GM12801 (cell line): ENCODE measurements at regions not wholly inside any gene's neighbourhood (a gene's known extent, or its start where the extent isn't known, plus 50 kb on each side); places are given as distances from the start of the nearest gene placed in this dataset.

ENCODE experiments used
- CTCF ChIP-seq: IDR thresholded peaks from one replicate; pipeline ENCODE4 v1.5.1; 2011; ENCODE audit warnings: control low read depth; ENCODE audit not compliant: insufficient read length; ENCODE audit errors: extremely low read depth

GRCh38 chr10:6987536-6987945 lies 407.5 kb upstream of the PRKCQ start:
- TF ChIP-seq CTCF, result no peak

DNA sequence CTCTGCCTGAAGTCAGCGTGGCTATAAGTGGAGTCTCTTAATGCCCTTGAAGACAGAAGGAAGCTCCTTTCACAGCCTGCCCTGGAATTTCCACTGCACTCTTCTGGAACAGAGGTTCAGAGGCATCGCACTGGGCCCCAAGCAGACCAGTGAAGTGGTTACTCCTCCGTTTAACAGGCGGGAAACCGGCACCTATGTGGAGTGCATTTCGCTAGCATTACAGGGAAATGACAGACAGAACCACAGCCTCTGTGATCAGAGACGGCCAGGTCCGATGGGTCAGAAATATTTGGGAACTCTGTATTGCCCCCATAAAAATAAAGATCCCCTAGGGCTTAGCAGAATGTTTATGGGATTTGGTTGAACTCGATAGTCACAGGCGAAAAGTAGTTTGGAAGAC lies 406.9 kb upstream of the PRKCQ start:
- TF ChIP-seq CTCF, result no peak

DNA sequence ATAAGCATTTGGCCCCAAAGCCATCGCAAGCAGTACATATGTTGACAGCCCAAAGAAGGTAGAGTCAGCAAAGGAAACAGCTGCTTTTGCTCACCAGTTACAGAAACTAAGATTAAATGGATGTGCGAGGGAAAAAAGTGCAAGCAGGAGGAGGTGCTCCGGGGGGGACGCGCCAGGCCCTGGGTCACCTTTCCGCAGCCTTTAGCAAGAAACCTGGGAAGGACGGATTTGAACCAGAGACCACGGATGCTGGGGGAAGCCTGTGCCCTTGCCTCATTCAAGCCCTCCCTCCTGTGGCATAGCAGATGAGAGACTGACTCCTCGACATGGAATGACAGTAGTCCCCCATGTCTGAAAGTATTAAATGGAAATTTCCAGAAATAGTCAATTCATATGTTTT lies 405.6 kb upstream of the PRKCQ start:
- no peak for TF ChIP-seq CTCF

DNA sequence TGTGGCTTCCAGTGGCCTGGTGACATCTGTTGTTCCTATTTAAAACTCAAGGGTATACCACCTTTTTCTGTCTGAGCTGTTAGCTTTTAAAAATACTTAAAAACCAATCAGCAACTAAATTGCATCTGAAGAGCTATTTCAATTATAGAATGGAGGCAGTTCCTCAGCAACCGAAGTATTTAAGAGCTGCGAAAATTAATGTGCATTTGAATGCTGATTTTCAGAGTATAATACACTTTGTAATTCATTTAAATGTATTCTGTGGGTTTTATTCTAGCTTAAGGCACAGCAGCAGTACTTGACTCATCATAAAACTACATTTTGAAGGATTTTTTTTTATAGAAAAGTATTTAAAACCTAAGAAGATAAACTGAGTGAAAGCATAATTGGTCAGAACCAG lies 404.9 kb upstream of the PRKCQ start:
- TF ChIP-seq CTCF, result no peak

DNA sequence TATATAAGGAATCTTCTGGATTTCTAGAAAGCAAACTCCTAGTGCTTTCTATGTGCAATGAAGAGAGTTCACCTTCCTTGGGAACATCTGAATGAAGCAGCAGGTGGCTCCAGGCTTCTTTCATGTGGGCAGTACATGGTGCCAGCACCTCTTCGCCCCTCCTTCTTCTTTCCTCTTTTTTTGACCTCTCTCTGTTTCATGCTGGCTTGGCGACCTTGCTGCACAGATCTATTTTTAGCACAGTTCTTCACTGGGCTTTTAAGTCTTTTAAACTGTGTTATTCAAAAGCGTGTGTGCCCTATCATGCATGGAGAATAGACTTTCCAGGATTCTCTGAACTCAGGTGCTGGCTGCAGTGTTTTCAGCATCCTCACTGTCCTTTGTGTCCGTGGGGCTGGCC lies 400.3 kb upstream of the PRKCQ start:
- no peak for TF ChIP-seq CTCF

GRCh38 chr10:6979371-6979770 lies 399.3 kb upstream of the PRKCQ start:
- no peak for TF ChIP-seq CTCF

GRCh38 chr10:6978187-6978627 lies 398.1 kb upstream of the PRKCQ start:
- TF ChIP-seq CTCF, result no peak
